Endothelial cell of umbilical vein (primary cell): ENCODE measurements at regions not wholly inside any gene's neighbourhood (a gene's known extent, or its start where the extent isn't known, plus 50 kb on each side); places are given as distances from the start of the nearest gene placed in this dataset.

Source experiments
- BruUV-seq: library from RNA; stranded (reverse); fragments of 400-500 nt; replicated peaks from 2 replicates; lab custom pipeline; 2021; lab: Mats Ljungman, UMichigan
- CTCF ChIA-PET: fragments of 300-600, 350-600 bp; sonication (Branson Sonifier 250); formaldehyde crosslinking; loops from one replicate; lab custom pipeline; 2021; ENCODE audit warnings: antibody characterized with exemption, inconsistent platforms; lab: Charles Lee
- POLR2A ChIA-PET: fragments of 300-600, 350-600 bp; sonication (Branson Sonifier 250); formaldehyde crosslinking; loops from one replicate; lab custom pipeline; 2021; ENCODE audit warnings: antibody characterized with exemption, inconsistent platforms; lab: Charles Lee
- DNase-seq: peaks from one replicate; pipeline ENCODE4 v3.0.0-alpha.2; 2011; ENCODE audit warnings: low read depth, low spot score
- FAIRE-seq: peaks from 2 replicates; lab custom pipeline; 2011; peaks lifted over from hg19 to GRCh38; lab: Jason Lieb, UNC
- H2AFZ ChIP-seq: 2 replicates; pipeline ENCODE4 v1.6.0; 2012; ENCODE audit warnings: low read depth, low read length, control low read depth, inconsistent platforms
- H3K27ac ChIP-seq: 2 replicates; pipeline ENCODE4 v1.5.1; 2011; ENCODE audit warnings: low read depth, mild to moderate bottlenecking, control low read depth, low read length, moderate library complexity; ENCODE audit not compliant: insufficient read depth
- H3K27me3 ChIP-seq, 2 experiments: 2 replicates each; pipeline versions ENCODE4 v1.6.0 to v1.6.1; 2011; ENCODE audit warnings: low read length in 2 of 2, mixed read lengths in 1 of 2; ENCODE audit not compliant: control insufficient read depth in 2 of 2, insufficient read depth in 2 of 2
- H3K36me3 ChIP-seq, 2 experiments: 2 replicates in 1 of 2; 3 replicates in 1 of 2; pipeline ENCODE4 v1.5.1; 2011; ENCODE audit warnings: low read length in 2 of 2, mild to moderate bottlenecking in 1 of 2, moderate library complexity in 1 of 2; ENCODE audit not compliant: control insufficient read depth in 2 of 2, insufficient read depth in 2 of 2; ENCODE audit errors: extremely low read depth in 1 of 2
- H3K4me1 ChIP-seq: 3 replicates; pipeline ENCODE4 v1.5.1; 2011; ENCODE audit warnings: mild to moderate bottlenecking, low read length; ENCODE audit not compliant: control insufficient read depth, insufficient read depth; ENCODE audit errors: extremely low read depth
- H3K4me2 ChIP-seq: 2 replicates; pipeline ENCODE4 v1.6.1; 2011; ENCODE audit warnings: low read length, control low read depth, mixed read lengths; ENCODE audit not compliant: insufficient read depth
- H3K4me3 ChIP-seq, 3 experiments: fragments of 200-600 bp in 1 of 3; sonication (generic), shearing (Covaris generic) in 1 of 3; replicated peaks in 1 of 3; 2 replicates each; pipeline ENCODE4 v1.5.1; 2011 to 2016; ENCODE audit warnings: control low read depth in 3 of 3, low read length in 3 of 3, mild to moderate bottlenecking in 2 of 3, inconsistent platforms in 1 of 3, low read depth in 1 of 3, moderate library complexity in 1 of 3; ENCODE audit not compliant: insufficient read depth in 1 of 3
- H3K79me2 ChIP-seq: 2 replicates; pipeline ENCODE4 v1.6.0; 2012; ENCODE audit warnings: low read length, inconsistent platforms; ENCODE audit not compliant: control insufficient read depth, insufficient read depth
- H3K9ac ChIP-seq: replicated peaks from 2 replicates; pipeline ENCODE3; 2011; ENCODE audit warnings: low read length, control low read depth; ENCODE audit not compliant: insufficient read depth; ENCODE audit errors: extremely low read depth
- H3K9me1 ChIP-seq: replicated peaks from 3 replicates; pipeline ENCODE4 v1.6.0; 2011; ENCODE audit warnings: mild to moderate bottlenecking, low read length; ENCODE audit not compliant: control insufficient read depth, insufficient read depth; ENCODE audit errors: extremely low read depth
- H3K9me3 ChIP-seq: replicated peaks from 2 replicates; pipeline ENCODE4 v1.5.1; 2012; ENCODE audit warnings: low read length, inconsistent platforms; ENCODE audit not compliant: control insufficient read depth, insufficient read depth
- H4K20me1 ChIP-seq: replicated peaks from 2 replicates; pipeline ENCODE3; 2011; ENCODE audit warnings: mild to moderate bottlenecking, low read length; ENCODE audit not compliant: control insufficient read depth, insufficient read depth; ENCODE audit errors: extremely low read depth
- EZH2 ChIP-seq: IDR thresholded peaks from 2 replicates; pipeline ENCODE4 v1.6.1; 2012; ENCODE audit warnings: borderline replicate concordance, low read depth, mild to moderate bottlenecking, moderate library complexity, low read length, inconsistent platforms; ENCODE audit not compliant: severe bottlenecking
- FOS ChIP-seq: IDR thresholded peaks from 2 replicates; pipeline ENCODE4 v1.6.1; 2011; ENCODE audit warnings: mild to moderate bottlenecking, low read length, moderate library complexity, borderline replicate concordance; ENCODE audit not compliant: insufficient read depth
- GATA2 ChIP-seq: IDR thresholded peaks from 2 replicates; pipeline ENCODE4 v1.7.0; 2011; ENCODE audit warnings: low read depth, mild to moderate bottlenecking, moderate library complexity, mixed read lengths, low read length; ENCODE audit not compliant: insufficient read length, insufficient read depth
- JUN ChIP-seq: IDR thresholded peaks from 2 replicates; pipeline ENCODE4 v1.6.1; 2011; ENCODE audit warnings: borderline replicate concordance, low read depth; ENCODE audit not compliant: insufficient read length, insufficient read depth
- MYC ChIP-seq: IDR thresholded peaks from one replicate; pipeline ENCODE4 v1.6.1; 2011; ENCODE audit warnings: mild to moderate bottlenecking, low read depth, low read length
- POLR2A ChIP-seq: IDR thresholded peaks from 2 replicates; pipeline ENCODE4 v1.6.1; 2012; ENCODE audit warnings: low read depth, mild to moderate bottlenecking, control low read depth, low read length
- POLR2AphosphoS5 ChIP-seq: IDR thresholded peaks from 2 replicates; pipeline ENCODE4 v1.6.1; 2012; ENCODE audit warnings: low read depth, mild to moderate bottlenecking, control low read depth, low read length, moderate library complexity; ENCODE audit not compliant: insufficient read depth
- dilution Hi-C: fragments of 300-500 bp; cut with MboI; formaldehyde crosslinking; loops from one replicate; pipeline ENCODE4 v1.15.0; 2019; ENCODE audit warnings: low sequenced_read_pairs; ENCODE audit not compliant: extremely low pct_ligation_motif_present
- intact Hi-C: fragments of 100-400 bp; cut with micrococcal nuclease; formaldehyde crosslinking; loops from one replicate; pipeline ENCODE4 v1.10.0; 2022
- TF ChIP-seq, protein P1 (sequence below), 2 donors: IDR thresholded peaks; 1 replicate in 1 of 2; 2 replicates in 1 of 2; pipeline ENCODE4 v1.5.1; 2011; ENCODE audit warnings: low read length in 2 of 2, mild to moderate bottlenecking in 2 of 2, moderate library complexity in 2 of 2, control low read depth in 1 of 2, inconsistent platforms in 1 of 2, low read depth in 1 of 2; ENCODE audit not compliant: insufficient read depth in 1 of 2; ENCODE audit errors: extremely low read depth in 1 of 2
- TF ChIP-seq, protein P2 (sequence below): IDR thresholded peaks from 2 replicates; pipeline ENCODE4 v1.6.1; 2011; ENCODE audit not compliant: insufficient read depth, insufficient read length

DNA sequence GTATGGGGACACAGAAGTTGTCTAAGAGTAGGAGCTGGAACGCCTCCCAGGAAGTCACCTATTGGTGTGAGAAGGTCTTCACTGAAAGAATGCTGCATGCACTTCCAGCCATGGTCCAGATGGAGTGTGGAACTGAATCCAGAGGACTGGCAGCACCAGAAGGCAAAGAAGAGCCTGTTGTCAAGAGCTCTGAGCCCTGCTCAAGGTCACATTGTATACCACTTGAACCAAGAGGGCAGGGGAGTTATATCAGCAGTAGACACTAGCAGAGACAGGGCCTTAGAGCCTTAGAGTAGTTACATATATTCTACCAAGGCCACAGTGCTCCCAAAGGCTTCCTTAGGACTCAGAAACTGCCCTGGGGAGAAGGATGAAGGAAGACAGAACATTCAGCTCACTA is 130.8 kb upstream of the POC5 start:
- CTCF ChIA-PET, result no interaction called here
- intact Hi-C loops, result no loop called here
- BruUV-seq, result no TSS peak

More for the DNA sequence above, 130.8 kb upstream of the POC5 start:
- Histone ChIP-seq H3K9ac (no peak overlapping the region), H3K36me3 (no peaks in the 10 kb centered on the region), H3K4me2 (no peak overlapping the region), H3K9me3 (no peaks in the 10 kb centered on the region), H3K9me1 (no peaks in the 10 kb centered on the region), H3K4me1 (no peaks in the 10 kb centered on the region), H3K27me3 (no peaks in the 10 kb centered on the region), H4K20me1 (no peaks in the 10 kb centered on the region), H2AFZ (no peak overlapping the region), H3K4me3 (no peak overlapping the region), H3K79me2 (no peaks in the 10 kb centered on the region), H3K27ac (no peak overlapping the region)
- TF ChIP-seq FOS, result no peak
- TF ChIP-seq GATA2, result no peak
- no peak for TF ChIP-seq MYC
- TF ChIP-seq POLR2AphosphoS5, result no peak
- TF ChIP-seq, protein P1, sequence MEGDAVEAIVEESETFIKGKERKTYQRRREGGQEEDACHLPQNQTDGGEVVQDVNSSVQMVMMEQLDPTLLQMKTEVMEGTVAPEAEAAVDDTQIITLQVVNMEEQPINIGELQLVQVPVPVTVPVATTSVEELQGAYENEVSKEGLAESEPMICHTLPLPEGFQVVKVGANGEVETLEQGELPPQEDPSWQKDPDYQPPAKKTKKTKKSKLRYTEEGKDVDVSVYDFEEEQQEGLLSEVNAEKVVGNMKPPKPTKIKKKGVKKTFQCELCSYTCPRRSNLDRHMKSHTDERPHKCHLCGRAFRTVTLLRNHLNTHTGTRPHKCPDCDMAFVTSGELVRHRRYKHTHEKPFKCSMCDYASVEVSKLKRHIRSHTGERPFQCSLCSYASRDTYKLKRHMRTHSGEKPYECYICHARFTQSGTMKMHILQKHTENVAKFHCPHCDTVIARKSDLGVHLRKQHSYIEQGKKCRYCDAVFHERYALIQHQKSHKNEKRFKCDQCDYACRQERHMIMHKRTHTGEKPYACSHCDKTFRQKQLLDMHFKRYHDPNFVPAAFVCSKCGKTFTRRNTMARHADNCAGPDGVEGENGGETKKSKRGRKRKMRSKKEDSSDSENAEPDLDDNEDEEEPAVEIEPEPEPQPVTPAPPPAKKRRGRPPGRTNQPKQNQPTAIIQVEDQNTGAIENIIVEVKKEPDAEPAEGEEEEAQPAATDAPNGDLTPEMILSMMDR (IDR thresholded peaks at IDR 0.05; ENCODE audit: extremely low read depth in 1 of 2, insufficient read depth in 1 of 2, low read depth in 1 of 2, low read length in 2 of 2), result no peak
- TF ChIP-seq JUN, result no peak
- no peak for TF ChIP-seq EZH2
- no peak for TF ChIP-seq POLR2A
- TF ChIP-seq, protein P2, sequence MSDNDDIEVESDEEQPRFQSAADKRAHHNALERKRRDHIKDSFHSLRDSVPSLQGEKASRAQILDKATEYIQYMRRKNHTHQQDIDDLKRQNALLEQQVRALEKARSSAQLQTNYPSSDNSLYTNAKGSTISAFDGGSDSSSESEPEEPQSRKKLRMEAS, result no peak
- dilution Hi-C loops, result no loop called here
- no peak for FAIRE-seq
- DNase-seq, result no peak
- POLR2A ChIA-PET, result no interaction called here
